ENCODE measurements at regions not wholly inside any gene's neighbourhood (a gene's known extent, or its start where the extent isn't known, plus 50 kb on each side); places are given as distances from the start of the nearest gene placed in this dataset.

- no peak for TF ChIP-seq CTCF (IDR thresholded peaks at IDR 0.05; ENCODE audit: low read depth, low read length, poor library complexity, severe bottlenecking)
- TF ChIP-seq EZH2phosphoT487 (IDR thresholded peaks at IDR 0.05; ENCODE audit: borderline replicate concordance, low read length) = no peak
Measured at GRCh38 chr2:208711598-208711997, 305.0 kb downstream of the PTH2R start.
